ENCODE measurements at regions not wholly inside any gene's neighbourhood (a gene's known extent, or its start where the extent isn't known, plus 50 kb on each side); places are given as distances from the start of the nearest gene placed in this dataset.
"Not testable (repeated sequence)": the region's sequence is repeated elsewhere in the genome, so short reads cannot be mapped to it uniquely, and the experiment has no call there.

- DNase-seq: no peak
Observed at GRCh38 chr2:14831458-14831857, 198.9 kb downstream of the LRATD1 start.

- no peak for DNase-seq
Observed at GRCh38 chr2:14843507-14844204, 211.1 kb downstream of the LRATD1 start.

- no peak for DNase-seq
Observed at GRCh38 chr2:14855751-14856150, 223.2 kb downstream of the LRATD1 start.

GRCh38 chr2:14861181-14861580 lies 228.7 kb downstream of the LRATD1 start:
- no peak for DNase-seq

- DNase-seq: no peak
Observed at GRCh38 chr2:14866736-14867352, 234.3 kb downstream of the LRATD1 start.

- no peak for DNase-seq
Observed at GRCh38 chr2:14867853-14868252, 235.3 kb downstream of the LRATD1 start.

- DNase-seq: peak in 1 of 2 experiments; percentile 5
Observed at GRCh38 chr2:14872779-14873325, 240.3 kb downstream of the LRATD1 start.

GRCh38 chr2:14881651-14882327 lies 249.3 kb downstream of the LRATD1 start:
- DNase-seq: no peak

- DNase-seq: no peak
Observed at GRCh38 chr2:14884651-14885050, 252.1 kb downstream of the LRATD1 start.

GRCh38 chr2:14891546-14891945 lies 259.0 kb downstream of the LRATD1 start:
- DNase-seq: no peak

GRCh38 chr2:14896330-14897030 lies 264.0 kb downstream of the LRATD1 start:
- no peak for DNase-seq

- no peak for DNase-seq
Observed at GRCh38 chr2:14899621-14900414, 267.3 kb downstream of the LRATD1 start.

GRCh38 chr2:14901737-14902136 lies 269.2 kb downstream of the LRATD1 start:
- DNase-seq: no peak

- DNase-seq: no peak
Observed at GRCh38 chr2:14902953-14903352, 270.4 kb downstream of the LRATD1 start.

- DNase-seq: peak; percentile 66 to 74
Observed at GRCh38 chr2:14903709-14904374, 271.3 kb downstream of the LRATD1 start.

- not testable (repeated sequence) for DNase-seq
Observed at GRCh38 chr2:14904378-14904777, 271.9 kb downstream of the LRATD1 start.

GRCh38 chr2:14905571-14905970 lies 273.1 kb downstream of the LRATD1 start:
- no peak for DNase-seq

GRCh38 chr2:14907014-14907612 lies 274.6 kb downstream of the LRATD1 start:
- DNase-seq: no peak

GRCh38 chr2:14909795-14910194 lies 277.3 kb downstream of the LRATD1 start:
- DNase-seq: no peak

- DNase-seq: no peak
Observed at GRCh38 chr2:14910654-14911053, 278.1 kb downstream of the LRATD1 start.

GRCh38 chr2:14915983-14916382 lies 283.5 kb downstream of the LRATD1 start:
- no peak for DNase-seq
